B cell (primary cell): ENCODE measurements at regions not wholly inside any gene's neighbourhood (a gene's known extent, or its start where the extent isn't known, plus 50 kb on each side); places are given as distances from the start of the nearest gene placed in this dataset.

ENCODE experiments used
- ATAC-seq: fragments of 200-7000 bp; cut with Tn5 transposase; one replicate; pipeline ENCODE4 v1.10.0; 2021; ENCODE audit warnings: low read depth, mild to moderate bottlenecking, moderate number of reproducible peaks, moderate library complexity
- CTCF ChIA-PET: fragments of 350-600 bp; sonication (Branson Sonifier 250); formaldehyde crosslinking; loops from one replicate; lab custom pipeline; 2021; ENCODE audit warnings: antibody characterized with exemption, inconsistent platforms; lab: Charles Lee
- POLR2A ChIA-PET: fragments of 350-600 bp; sonication (Branson Sonifier 250); formaldehyde crosslinking; loops from one replicate; lab custom pipeline; 2021; ENCODE audit warnings: antibody characterized with exemption; lab: Charles Lee
- DNase-seq: peaks from one replicate; pipeline ENCODE4 v3.0.0; 2013
- H2AFZ ChIP-seq: 2 replicates; pipeline ENCODE4 v1.6.1; 2012; ENCODE audit warnings: mild to moderate bottlenecking, low read depth, low read length; ENCODE audit not compliant: insufficient read depth, poor library complexity, severe bottlenecking
- H3K27ac ChIP-seq, 2 donors: 1 replicate in 1 of 2; 2 replicates in 1 of 2; pipeline ENCODE4 v1.5.1; 2012 to 2013; ENCODE audit warnings: low read length in 2 of 2, mild to moderate bottlenecking in 2 of 2, moderate library complexity in 1 of 2
- H3K27me3 ChIP-seq, 4 experiments: fragments of 200-600 bp in 1 of 4; sonication (generic) in 1 of 4; replicated peaks in 1 of 4; 1 replicate in 2 of 4; 2 replicates in 2 of 4; pipeline versions ENCODE4 v1.6.1 to v1.7.0; 2013 to 2016; ENCODE audit warnings: low read length in 3 of 4, mild to moderate bottlenecking in 2 of 4, mixed read lengths in 1 of 4, moderate library complexity in 1 of 4; ENCODE audit not compliant: insufficient read depth in 4 of 4, control insufficient read depth in 3 of 4; ENCODE audit errors: control extremely low read depth in 1 of 4
- H3K36me3 ChIP-seq, 2 experiments: replicated peaks in 1 of 2; 1 replicate in 1 of 2; 2 replicates in 1 of 2; pipeline versions ENCODE4 v1.6.1 to v1.7.1; 2013; ENCODE audit warnings: low read length in 1 of 2; ENCODE audit not compliant: insufficient read depth in 2 of 2, control insufficient read depth in 1 of 2; ENCODE audit errors: control extremely low read depth in 1 of 2, extremely low read depth in 1 of 2
- H3K4me1 ChIP-seq, 2 donors: fragments of 200-600 bp in 1 of 2; sonication (generic) in 1 of 2; 1 replicate in 1 of 2; 2 replicates in 1 of 2; pipeline versions ENCODE4 v1.5.1 to v1.6.1; 2013 to 2017; ENCODE audit warnings: low read length in 2 of 2; ENCODE audit not compliant: control insufficient read depth in 2 of 2, insufficient read depth in 2 of 2
- H3K4me2 ChIP-seq: replicated peaks from 2 replicates; pipeline ENCODE3; 2012; ENCODE audit warnings: mild to moderate bottlenecking, low read depth, low read length; ENCODE audit not compliant: poor library complexity, severe bottlenecking
- H3K4me3 ChIP-seq, 5 experiments: fragments of 200-600 bp in 1 of 5; sonication (generic) in 1 of 5; 1 replicate in 3 of 5; 2 replicates in 2 of 5; pipeline versions ENCODE4 v1.5.1 to v1.7.0; 2011 to 2016; ENCODE audit warnings: low read length in 4 of 5, mild to moderate bottlenecking in 4 of 5, low read depth in 2 of 5, control low read depth in 1 of 5, moderate library complexity in 1 of 5; ENCODE audit not compliant: insufficient read depth in 1 of 5; ENCODE audit errors: control extremely low read depth in 1 of 5, extremely low read depth in 1 of 5
- H3K79me2 ChIP-seq: fragments of 200-600 bp; sonication (generic); one replicate; pipeline ENCODE4 v1.6.0; 2016; ENCODE audit warnings: low read length; ENCODE audit not compliant: control insufficient read depth, insufficient read depth
- H3K9ac ChIP-seq: fragments of 200-600 bp; sonication (generic); 2 replicates; pipeline ENCODE4 v1.6.1; 2017; ENCODE audit warnings: mild to moderate bottlenecking, low read length, moderate library complexity
- H3K9me3 ChIP-seq, 3 donors: one replicate each; pipeline versions ENCODE4 v1.6.1 to v1.7.1; 2013; ENCODE audit warnings: low read length in 2 of 3; ENCODE audit not compliant: control insufficient read depth in 2 of 3, insufficient read depth in 1 of 3; ENCODE audit errors: control extremely low read depth in 1 of 3
- H4K20me1 ChIP-seq: 2 replicates; pipeline ENCODE4 v1.6.0; 2012; ENCODE audit warnings: mild to moderate bottlenecking, low read length; ENCODE audit not compliant: insufficient read depth, control insufficient read depth, poor library complexity, severe bottlenecking
- H3K27ac Mint-ChIP-seq: one replicate; pipeline ENCODE4 v1.8.0; 2021; ENCODE audit warnings: mixed read lengths
- H3K27me3 Mint-ChIP-seq: one replicate; pipeline ENCODE4 v1.8.0; 2021; ENCODE audit warnings: mixed read lengths
- H3K4me1 Mint-ChIP-seq: one replicate; pipeline ENCODE4 v1.8.0; 2021; ENCODE audit warnings: mixed read lengths
- H3K4me3 Mint-ChIP-seq: one replicate; pipeline ENCODE4 v1.8.0; 2021; ENCODE audit warnings: mixed read lengths
- H3K9me3 Mint-ChIP-seq: one replicate; pipeline ENCODE4 v1.8.0; 2022; ENCODE audit warnings: mixed read lengths; ENCODE audit not compliant: insufficient read depth
- CTCF ChIP-seq: fragments of 200-600 bp; IDR thresholded peaks from one replicate; pipeline ENCODE4 v1.8.0; 2022; ENCODE audit warnings: antibody characterized with exemption, mild to moderate bottlenecking
- EZH2 ChIP-seq: IDR thresholded peaks from 2 replicates; pipeline ENCODE4 v1.6.1; 2012; ENCODE audit warnings: borderline replicate concordance, low read depth, mild to moderate bottlenecking, moderate library complexity, low read length; ENCODE audit not compliant: insufficient read depth, poor library complexity, severe bottlenecking
- WGBS: methylation state at CpG from one replicate; pipeline ENCODE4 v1.1.5; 2013; ENCODE audit warnings: missing lambda C conversion rate; ENCODE audit not compliant: insufficient coverage; 5-methylcytosine and 5-hydroxymethylcytosine counted together
- intact Hi-C: fragments of 100-400 bp; cut with micrococcal nuclease; formaldehyde crosslinking; loops from one replicate; pipeline ENCODE4 v1.10.0; 2022

GRCh38 chr3:135878501-135878900 lies 87.0 kb upstream of the PPP2R3A start:
- TF ChIP-seq CTCF, result no peak
- TF ChIP-seq EZH2, result no peak
- no peak for ATAC-seq
- Mint-ChIP-seq H3K27me3 (no peaks in the 10 kb centered on the region), H3K4me1 (no peaks in the 10 kb centered on the region), H3K9me3 (peaks cover 5% of the 10 kb centered on the region), H3K4me3 (no peak overlapping the region), H3K27ac (no peak overlapping the region)
- intact Hi-C loops, result no loop called here
- peaks cover 0 to 3% (median 2%) of the 10 kb centered on the region in 3 donors for H3K9me3 ChIP-seq
- H3K4me3 ChIP-seq, result no peak overlapping the region
- no peak overlapping the region for H2AFZ ChIP-seq
- no CpG with 5 or more reads among the region's 3 CpGs for WGBS
- no peaks in the 10 kb centered on the region for H3K36me3 ChIP-seq
- DNase-seq, result no peak
- no peaks in the 10 kb centered on the region for H3K4me1 ChIP-seq
- no peak overlapping the region for H3K4me2 ChIP-seq
- no peak overlapping the region for H3K9ac ChIP-seq
- no peaks in the 10 kb centered on the region for H3K27me3 ChIP-seq
- no peaks in the 10 kb centered on the region for H4K20me1 ChIP-seq
- ChIA-PET POLR2A (no interaction called here), CTCF (no interaction called here)
- H3K79me2 ChIP-seq, result no peaks in the 10 kb centered on the region
- no peak overlapping the region for H3K27ac ChIP-seq

- Histone ChIP-seq H3K36me3 (no peaks in the 10 kb centered on the region), H3K27me3 (no peaks in the 10 kb centered on the region), H3K4me2 (no peak overlapping the region), H3K27ac (no peak overlapping the region), H3K9ac (no peak overlapping the region), H3K9me3 (no peaks in the 10 kb centered on the region), H4K20me1 (no peaks in the 10 kb centered on the region), H3K4me1 (no peaks in the 10 kb centered on the region), H3K4me3 (no peak overlapping the region), H2AFZ (no peak overlapping the region), H3K79me2 (no peaks in the 10 kb centered on the region)
- intact Hi-C loops, result no loop called here
- ATAC-seq, result no peak
- Mint-ChIP-seq H3K4me1 (no peaks in the 10 kb centered on the region), H3K27ac (no peak overlapping the region), H3K27me3 (peaks cover 2% of the 10 kb centered on the region), H3K9me3 (no peaks in the 10 kb centered on the region), H3K4me3 (no peak overlapping the region)
- DNase-seq, result no peak
- ChIA-PET POLR2A (no interaction called here), CTCF (interaction anchor here (1.4 to 2.5 kb wide), 2 partner anchors 9 to 12 kb away, joined by 3 to 10 read pairs; no protein-coding TSS in a partner anchor)
- TF ChIP-seq EZH2 (no peak), CTCF (no peak)
- no CpG with 5 or more reads among the region's 1 CpG for WGBS
Observed at GRCh38 chr3:135885885-135886284, 79.6 kb upstream of the PPP2R3A start.
